MCF 10A (cell line): ENCODE measurements at regions not wholly inside any gene's neighbourhood (a gene's known extent, or its start where the extent isn't known, plus 50 kb on each side); places are given as distances from the start of the nearest gene placed in this dataset.

ENCODE experiments used
- BruUV-seq: library from RNA; stranded (reverse); fragments of 400-500 nt; replicated peaks from 2 replicates; lab custom pipeline; 2021; lab: Mats Ljungman, UMichigan
- CTCF ChIA-PET: fragments of 300-600 bp; sonication (Branson Sonifier 250); formaldehyde crosslinking; extraction: SDS; loops from one replicate; lab custom pipeline; 2021; ENCODE audit warnings: antibody characterized with exemption, inconsistent platforms; lab: Yijun Ruan, JAX
- POLR2A ChIA-PET: fragments of 300-600, 350-650 bp; sonication (Branson Sonifier 250); formaldehyde crosslinking; extraction: SDS; loops from one replicate; lab custom pipeline; 2020; ENCODE audit warnings: antibody characterized with exemption, inconsistent platforms; lab: Yijun Ruan, JAX
- DNase-seq: peaks from one replicate; pipeline ENCODE4 v3.0.0-alpha.2; 2018; ENCODE audit not compliant: unreplicated experiment
- H3K27ac Mint-ChIP-seq: one replicate; pipeline ENCODE4 v1.8.0; 2022; ENCODE audit warnings: mild to moderate bottlenecking, low read depth, mixed read lengths; ENCODE audit not compliant: unreplicated experiment
- H3K27me3 Mint-ChIP-seq: one replicate; pipeline ENCODE4 v1.8.0; 2022; ENCODE audit warnings: mixed read lengths; ENCODE audit not compliant: insufficient read depth, unreplicated experiment
- H3K36me3 Mint-ChIP-seq: one replicate; pipeline ENCODE4 v1.8.0; 2022; ENCODE audit warnings: mild to moderate bottlenecking, moderate library complexity, mixed read lengths; ENCODE audit not compliant: insufficient read depth, unreplicated experiment
- H3K4me1 Mint-ChIP-seq: one replicate; pipeline ENCODE4 v1.8.0; 2022; ENCODE audit warnings: mixed read lengths; ENCODE audit not compliant: insufficient read depth, unreplicated experiment
- H3K4me3 Mint-ChIP-seq: one replicate; pipeline ENCODE4 v1.8.0; 2022; ENCODE audit warnings: mild to moderate bottlenecking, moderate library complexity, mixed read lengths; ENCODE audit not compliant: unreplicated experiment
- H3K9me3 Mint-ChIP-seq: one replicate; pipeline ENCODE4 v1.8.0; 2022; ENCODE audit warnings: mixed read lengths; ENCODE audit not compliant: unreplicated experiment
- CTCF ChIP-seq: fragments of 200-600 bp; IDR thresholded peaks from one replicate; pipeline ENCODE4 v1.8.0; 2022; ENCODE audit warnings: antibody characterized with exemption, mild to moderate bottlenecking; ENCODE audit not compliant: unreplicated experiment
- intact Hi-C: fragments of 100-400 bp; cut with micrococcal nuclease; formaldehyde crosslinking; loops from 2 replicates; pipeline ENCODE4 v1.14.1; 2022

- intact Hi-C loops, result no loop called here
Measured at GRCh38 chr10:128860574-128860973, 606.5 kb upstream of the MGMT start.

DNA sequence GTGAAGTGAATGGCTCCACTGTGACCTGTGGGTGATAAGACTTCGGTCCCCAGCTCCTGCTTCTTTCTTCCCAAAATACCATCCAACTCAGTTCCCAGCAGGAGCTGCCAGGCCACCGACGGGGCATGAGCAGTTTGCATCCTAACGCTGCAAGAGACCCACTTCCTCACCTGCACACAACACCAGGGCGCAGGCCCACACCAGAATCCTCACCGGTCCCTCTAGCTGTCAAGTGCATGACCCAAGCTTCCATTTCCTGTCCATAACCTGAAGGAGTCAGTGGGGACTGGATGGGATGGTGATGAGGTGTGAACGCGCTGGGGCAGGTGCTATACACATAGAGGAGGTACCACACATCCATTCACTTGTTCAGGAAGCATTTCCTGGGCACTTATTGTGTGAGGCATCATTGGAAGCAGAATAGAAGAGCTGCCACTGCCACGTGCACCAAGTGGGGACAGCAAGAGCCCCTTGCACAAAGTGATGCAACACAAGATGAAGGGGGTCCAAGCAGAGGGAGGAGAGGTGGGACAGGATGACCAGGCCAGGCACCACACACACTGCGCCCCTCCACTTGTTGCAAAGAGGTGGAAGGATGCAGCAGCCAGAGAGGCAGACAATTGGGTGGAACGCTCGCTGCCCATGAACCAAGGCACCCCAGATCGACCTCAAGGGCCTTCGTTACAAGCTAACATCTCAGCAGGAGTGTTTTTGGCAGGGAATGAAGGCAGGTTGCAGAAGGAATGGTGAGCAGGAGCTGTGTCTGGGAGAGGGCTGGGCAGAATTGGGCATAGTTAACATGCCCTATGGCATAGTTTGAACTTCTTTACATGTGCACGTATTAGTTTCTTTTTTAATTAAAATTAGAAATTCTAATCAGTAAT is 605.8 kb upstream of the MGMT start:
- Mint-ChIP-seq H3K27ac (peak overlapping the region; percentile 42), H3K9me3 (peaks cover 6% of the 10 kb centered on the region), H3K4me3 (no peak overlapping the region), H3K27me3 (no peaks in the 10 kb centered on the region), H3K4me1 (peaks cover 6% of the 10 kb centered on the region), H3K36me3 (no peaks in the 10 kb centered on the region)
- CTCF ChIA-PET, result interaction anchor here (1.1 to 2.9 kb wide), 7 partner anchors 10 to 598 kb away, joined by 3 to 18 read pairs (median 10); no protein-coding TSS in a partner anchor
- DNase-seq, result no peak
- no TSS peak for BruUV-seq
- no peak for TF ChIP-seq CTCF
- intact Hi-C loops, result no loop called here
- POLR2A ChIA-PET, result no interaction called here

More at GRCh38 chr10:128860574-128860973, 606.5 kb upstream of the MGMT start:
- Mint-ChIP-seq H3K4me1 (no peaks in the 10 kb centered on the region), H3K27ac (no peak overlapping the region), H3K9me3 (no peaks in the 10 kb centered on the region), H3K36me3 (no peaks in the 10 kb centered on the region), H3K4me3 (no peak overlapping the region), H3K27me3 (no peaks in the 10 kb centered on the region)
- CTCF ChIA-PET, result interaction anchor here (0.6 to 2.9 kb wide), 14 partner anchors 8 to 1057 kb away, joined by 3 to 18 read pairs (median 4); no protein-coding TSS in a partner anchor
- no peak for TF ChIP-seq CTCF
- no peak for DNase-seq
- POLR2A ChIA-PET, result no interaction called here
- BruUV-seq, result no TSS peak

GRCh38 chr10:128863411-128863810 is 603.6 kb upstream of the MGMT start:
- H3K36me3 Mint-ChIP-seq, result no peaks in the 10 kb centered on the region
- peaks cover 13% of the 10 kb centered on the region for H3K9me3 Mint-ChIP-seq
- ChIA-PET POLR2A (no interaction called here), CTCF (no interaction called here)
- intact Hi-C loops, result no loop called here
- no peak overlapping the region for H3K27ac Mint-ChIP-seq
- peaks cover 6% of the 10 kb centered on the region for H3K4me1 Mint-ChIP-seq
- no peak overlapping the region for H3K4me3 Mint-ChIP-seq
- TF ChIP-seq CTCF, result no peak
- no peak for DNase-seq
- H3K27me3 Mint-ChIP-seq, result no peaks in the 10 kb centered on the region
- no TSS peak for BruUV-seq

- Mint-ChIP-seq H3K4me3 (no peak overlapping the region), H3K27me3 (no peaks in the 10 kb centered on the region), H3K27ac (no peak overlapping the region), H3K9me3 (peaks cover 15% of the 10 kb centered on the region), H3K4me1 (peaks cover 6% of the 10 kb centered on the region), H3K36me3 (no peaks in the 10 kb centered on the region)
- no peak for TF ChIP-seq CTCF
- CTCF ChIA-PET, result interaction anchor here (0.6 kb wide), 1 partner anchor 145 kb away, joined by 3 read pairs; no protein-coding TSS in a partner anchor
- POLR2A ChIA-PET, result no interaction called here
- BruUV-seq, result no TSS peak
- intact Hi-C loops, result no loop called here
- no peak for DNase-seq
Measured at GRCh38 chr10:128863823-128864405, 603.1 kb upstream of the MGMT start.
